ENCODE measurements at regions not wholly inside any gene's neighbourhood (a gene's known extent, or its start where the extent isn't known, plus 50 kb on each side); places are given as distances from the start of the nearest gene placed in this dataset.
"Not testable (repeated sequence)": the region's sequence is repeated elsewhere in the genome, so short reads cannot be mapped to it uniquely, and the experiment has no call there.

- TF ChIP-seq, protein P1, sequence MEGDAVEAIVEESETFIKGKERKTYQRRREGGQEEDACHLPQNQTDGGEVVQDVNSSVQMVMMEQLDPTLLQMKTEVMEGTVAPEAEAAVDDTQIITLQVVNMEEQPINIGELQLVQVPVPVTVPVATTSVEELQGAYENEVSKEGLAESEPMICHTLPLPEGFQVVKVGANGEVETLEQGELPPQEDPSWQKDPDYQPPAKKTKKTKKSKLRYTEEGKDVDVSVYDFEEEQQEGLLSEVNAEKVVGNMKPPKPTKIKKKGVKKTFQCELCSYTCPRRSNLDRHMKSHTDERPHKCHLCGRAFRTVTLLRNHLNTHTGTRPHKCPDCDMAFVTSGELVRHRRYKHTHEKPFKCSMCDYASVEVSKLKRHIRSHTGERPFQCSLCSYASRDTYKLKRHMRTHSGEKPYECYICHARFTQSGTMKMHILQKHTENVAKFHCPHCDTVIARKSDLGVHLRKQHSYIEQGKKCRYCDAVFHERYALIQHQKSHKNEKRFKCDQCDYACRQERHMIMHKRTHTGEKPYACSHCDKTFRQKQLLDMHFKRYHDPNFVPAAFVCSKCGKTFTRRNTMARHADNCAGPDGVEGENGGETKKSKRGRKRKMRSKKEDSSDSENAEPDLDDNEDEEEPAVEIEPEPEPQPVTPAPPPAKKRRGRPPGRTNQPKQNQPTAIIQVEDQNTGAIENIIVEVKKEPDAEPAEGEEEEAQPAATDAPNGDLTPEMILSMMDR (IDR thresholded peaks at IDR 0.05), result no peak
- DNase-seq (ENCODE audit: low spot score) (no peak), ATAC-seq (ENCODE audit: low FRiP score) (no peak)
These were observed 174.7 kb downstream of the MAP2K4 start for GRCh38 chr17:12195418-12195817.

GRCh38 chr17:12201294-12201880 is 180.7 kb downstream of the MAP2K4 start:
- DNase-seq (ENCODE audit: low spot score) (no peak), ATAC-seq (ENCODE audit: low FRiP score) (no peak)
- TF ChIP-seq, protein P1 (IDR thresholded peaks at IDR 0.05), result no peak

DNA sequence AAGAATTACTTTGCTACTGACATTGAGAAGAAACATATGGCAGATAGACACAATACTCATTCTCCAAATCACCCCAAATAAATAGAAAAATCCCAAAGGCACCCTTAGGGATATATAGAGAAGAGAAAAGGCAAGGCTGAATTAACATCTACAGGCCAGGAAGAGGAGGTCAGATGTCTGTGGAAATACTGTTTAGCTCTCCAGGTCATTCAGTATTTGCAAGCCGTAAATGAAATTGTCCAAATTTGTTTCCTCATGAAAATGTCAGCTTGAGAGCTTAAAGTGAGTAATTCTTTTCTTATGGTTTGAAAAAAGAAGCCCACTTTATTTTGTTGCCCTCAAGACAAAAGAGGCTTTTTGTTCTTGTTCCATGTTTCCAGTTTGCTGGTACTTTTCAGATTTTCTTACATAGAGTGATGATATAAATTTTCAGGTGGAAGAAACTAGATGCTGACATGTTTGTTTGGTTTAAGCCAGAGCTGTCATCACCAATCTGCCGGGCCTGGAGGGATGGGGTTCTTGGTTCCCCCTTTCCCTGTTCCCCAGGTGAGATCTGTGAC is 189.0 kb downstream of the MAP2K4 start:
- DNase-seq (ENCODE audit: low spot score) (no peak), ATAC-seq (ENCODE audit: low FRiP score) (no peak)
- TF ChIP-seq, protein P1 (IDR thresholded peaks at IDR 0.05), result no peak

GRCh38 chr17:12220714-12221439 is 200.2 kb downstream of the MAP2K4 start:
- not testable (repeated sequence) for ATAC-seq (ENCODE audit: low FRiP score); DNase-seq (ENCODE audit: low spot score)

- DNase-seq (ENCODE audit: low spot score) (no peak), ATAC-seq (ENCODE audit: low FRiP score) (no peak)
These were observed 201.7 kb downstream of the MAP2K4 start for GRCh38 chr17:12222392-12222791.

GRCh38 chr17:12227547-12227946 is 206.9 kb downstream of the MAP2K4 start:
- DNase-seq (ENCODE audit: low spot score) (no peak), ATAC-seq (ENCODE audit: low FRiP score) (no peak)
- TF ChIP-seq, protein P1 (IDR thresholded peaks at IDR 0.05), result no peak

More at GRCh38 chr17:12222392-12222791, 201.7 kb downstream of the MAP2K4 start:
- TF ChIP-seq, protein P1 (IDR thresholded peaks at IDR 0.05), result no peak

DNA sequence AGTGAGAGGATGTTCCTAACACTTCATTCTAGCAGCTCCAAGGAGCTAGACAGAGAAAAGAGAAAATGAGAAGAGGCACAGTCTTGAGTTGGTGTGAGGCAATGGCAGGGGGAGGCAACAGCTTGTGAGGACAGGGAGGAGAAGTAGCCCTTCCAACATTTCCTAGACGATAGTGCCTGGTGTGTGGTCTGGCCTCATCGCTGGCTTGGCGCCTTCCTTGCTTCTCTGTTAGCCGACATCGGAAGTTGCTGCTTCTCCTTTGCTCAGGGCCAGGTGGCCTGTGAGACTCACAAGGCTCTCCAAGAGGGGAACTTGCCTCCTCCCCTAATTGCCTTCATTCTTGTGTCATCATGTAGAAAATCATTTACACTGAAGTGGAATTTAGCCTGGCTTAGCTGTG is 208.7 kb downstream of the MAP2K4 start:
- TF ChIP-seq, protein P1 (IDR thresholded peaks at IDR 0.05), result no peak
- ATAC-seq (ENCODE audit: low FRiP score) (no peak), DNase-seq (ENCODE audit: low spot score) (no peak)
